NT2/D1 (cell line): ENCODE measurements at regions not wholly inside any gene's neighbourhood (a gene's known extent, or its start where the extent isn't known, plus 50 kb on each side); places are given as distances from the start of the nearest gene placed in this dataset.

Source experiments
- SUZ12 ChIP-seq: IDR thresholded peaks from 2 replicates; pipeline ENCODE4 v1.6.1; 2011; ENCODE audit not compliant: insufficient read length, insufficient read depth; ENCODE audit errors: extremely low read depth
- YY1 ChIP-seq: IDR thresholded peaks from 2 replicates; pipeline ENCODE4 v1.6.1; 2011; ENCODE audit not compliant: insufficient read length, insufficient read depth
- ZNF274 ChIP-seq: IDR thresholded peaks from 2 replicates; pipeline ENCODE4 v1.6.1; 2011; ENCODE audit warnings: mild to moderate bottlenecking, low read depth, low read length

DNA sequence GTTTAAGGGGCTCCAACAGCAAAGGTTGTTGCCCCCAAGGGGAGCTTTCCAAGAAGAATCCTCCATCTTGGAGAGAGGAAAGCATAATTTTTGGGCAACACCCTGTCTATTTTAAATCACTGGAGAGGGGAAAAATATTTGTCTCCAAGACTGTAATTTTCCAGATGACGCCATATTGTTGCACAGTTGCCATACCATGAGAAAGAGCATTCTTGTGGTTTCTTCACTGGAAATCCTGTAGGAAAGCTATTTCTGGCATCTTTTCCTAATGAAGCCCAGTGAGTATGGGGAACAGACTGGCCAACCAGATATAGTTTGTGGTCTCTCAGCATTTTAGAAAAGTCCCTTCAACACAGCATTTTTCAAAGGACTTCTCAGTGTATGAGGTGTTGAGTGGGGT lies 88.1 kb upstream of the MANSC4 start:
- no peak for TF ChIP-seq ZNF274
- no peak for TF ChIP-seq SUZ12
- TF ChIP-seq YY1: no peak
